Raji (cell line): ENCODE measurements at regions not wholly inside any gene's neighbourhood (a gene's known extent, or its start where the extent isn't known, plus 50 kb on each side); places are given as distances from the start of the nearest gene placed in this dataset.

Experiments used
- POLR2A ChIP-seq: IDR thresholded peaks from 2 replicates; pipeline ENCODE4 v1.6.1; 2011; ENCODE audit warnings: low read depth, low read length, control low read depth; ENCODE audit not compliant: insufficient read depth

DNA sequence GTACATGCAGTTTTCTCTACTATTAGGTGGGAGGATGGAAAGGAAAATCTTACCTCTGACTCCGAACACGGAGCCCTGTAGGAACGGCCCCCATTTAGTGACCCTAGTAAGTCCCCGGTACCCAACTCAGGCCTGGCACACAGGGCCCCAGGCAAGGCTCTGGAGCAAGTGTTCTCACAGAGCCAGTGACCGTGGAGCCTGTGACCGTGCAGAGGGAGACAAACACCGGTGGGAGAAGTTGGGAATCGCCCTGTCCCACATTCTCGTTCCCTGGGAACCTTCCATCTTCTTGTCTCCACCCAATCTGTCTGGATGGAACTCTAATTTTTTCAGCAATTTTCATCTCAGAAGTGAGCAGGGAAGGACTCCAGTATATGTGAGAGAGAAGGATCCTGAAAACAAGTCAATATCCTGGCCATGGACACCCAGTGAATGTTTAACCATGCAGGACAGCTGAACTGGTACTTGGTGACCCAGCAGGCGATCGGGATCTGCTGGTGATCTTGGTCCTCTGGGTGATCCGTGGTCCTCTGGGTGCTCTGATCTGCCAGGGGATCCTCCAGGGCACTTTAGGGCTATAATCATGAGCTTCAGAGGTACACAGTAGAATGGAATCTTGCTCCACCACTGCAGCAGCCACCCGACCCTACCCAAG lies 348.6 kb upstream of the ID2 start:
- no peak for TF ChIP-seq POLR2A

- no peak for TF ChIP-seq POLR2A
These were observed 347.0 kb upstream of the ID2 start for GRCh38 chr2:8334866-8335325.

GRCh38 chr2:8335801-8336200 lies 346.1 kb upstream of the ID2 start:
- no peak for TF ChIP-seq POLR2A

DNA sequence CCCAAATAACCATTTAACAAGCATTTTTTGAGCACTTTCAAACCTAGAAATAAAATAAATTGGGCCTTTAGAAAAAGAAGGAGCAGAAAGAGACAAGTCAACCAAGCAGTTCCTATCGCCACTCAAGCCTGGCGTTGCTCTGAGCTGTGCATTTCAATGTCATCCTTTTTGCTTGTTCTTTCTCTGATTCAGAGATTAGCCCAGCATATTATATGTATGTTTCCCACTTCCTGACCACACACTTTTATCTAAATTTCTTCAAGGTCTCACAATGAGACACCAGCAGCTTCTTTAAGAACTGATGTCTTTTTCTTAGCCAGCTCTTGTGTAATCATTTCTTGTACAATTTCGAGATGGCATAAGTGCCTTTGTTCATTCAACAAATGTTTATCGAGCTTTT lies 344.5 kb upstream of the ID2 start:
- TF ChIP-seq POLR2A: no peak

GRCh38 chr2:8342407-8342806 lies 339.4 kb upstream of the ID2 start:
- TF ChIP-seq POLR2A: no peak

DNA sequence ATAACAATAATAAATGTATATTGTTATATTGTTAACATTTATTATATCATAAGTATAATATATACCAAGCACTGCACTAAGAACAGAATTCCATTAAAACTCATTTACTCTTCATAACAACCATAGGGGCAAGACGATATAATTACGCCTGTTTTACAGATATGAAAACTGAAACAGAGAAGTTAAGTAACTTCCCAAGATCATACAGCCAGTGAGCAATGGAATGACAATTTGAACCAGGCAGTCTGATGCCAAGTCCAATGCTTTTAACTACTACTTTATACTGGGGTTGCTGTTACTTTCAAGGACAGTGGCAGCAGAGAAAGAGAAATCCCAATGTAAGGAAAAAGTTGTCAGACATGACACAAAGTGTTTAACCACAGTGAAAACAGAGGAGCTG lies 338.8 kb upstream of the ID2 start:
- no peak for TF ChIP-seq POLR2A

GRCh38 chr2:8344144-8345097 lies 337.4 kb upstream of the ID2 start:
- no peak for TF ChIP-seq POLR2A

- no peak for TF ChIP-seq POLR2A
These were observed 336.7 kb upstream of the ID2 start for GRCh38 chr2:8345200-8345599.

DNA sequence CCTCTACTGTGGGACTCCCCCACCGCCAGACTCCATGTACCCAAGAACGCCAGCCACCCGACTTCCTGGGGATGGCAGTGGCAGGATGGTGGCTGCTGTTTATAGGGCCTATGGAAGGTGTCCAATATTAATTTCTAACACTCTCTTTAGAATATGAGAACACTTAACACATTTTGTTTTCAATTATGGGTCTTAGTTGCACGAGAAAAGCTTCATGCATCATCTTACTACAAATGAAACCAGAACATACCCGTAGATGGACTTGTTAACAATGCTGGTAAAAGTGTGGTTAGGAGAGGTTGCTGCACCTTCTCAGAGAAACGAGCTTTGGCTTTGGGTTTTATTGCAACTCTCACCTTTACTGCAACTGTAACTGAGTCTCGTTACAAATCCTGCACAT lies 335.6 kb upstream of the ID2 start:
- TF ChIP-seq POLR2A: no peak

DNA sequence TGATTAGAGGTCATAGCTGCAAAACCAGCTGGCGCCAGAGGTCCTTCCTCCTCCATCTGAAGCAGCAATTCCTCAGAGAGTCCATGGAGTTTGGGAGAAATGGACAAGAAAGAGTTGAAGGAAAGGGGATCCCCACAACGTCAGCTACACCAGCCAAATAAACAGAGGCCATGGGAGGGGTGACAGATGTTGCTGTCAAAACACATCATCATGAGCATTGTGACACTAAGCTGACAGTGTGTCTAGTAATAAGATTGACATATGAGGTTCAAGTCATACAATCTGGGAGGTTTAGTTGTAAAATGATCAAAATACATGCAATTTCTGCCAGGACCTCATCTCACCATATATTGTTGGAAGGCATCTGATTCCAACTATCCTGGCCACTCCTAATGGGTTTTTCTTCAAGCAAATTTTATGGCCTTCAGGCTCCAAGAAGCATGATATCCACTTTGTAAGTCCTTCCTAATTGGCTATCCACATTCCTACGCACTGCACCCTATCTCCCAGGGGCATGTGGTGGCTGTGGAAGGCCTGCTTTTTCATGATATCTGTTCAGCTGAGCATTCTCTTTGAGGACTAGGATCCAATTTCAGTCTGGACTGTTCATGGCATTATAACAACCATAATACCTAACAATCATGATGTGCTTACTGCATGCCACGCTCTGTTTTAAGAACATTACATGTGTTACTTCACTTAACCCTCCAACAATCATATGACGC lies 335.0 kb upstream of the ID2 start:
- no peak for TF ChIP-seq POLR2A

- TF ChIP-seq POLR2A: no peak
These were observed 329.6 kb upstream of the ID2 start for GRCh38 chr2:8352296-8352695.

DNA sequence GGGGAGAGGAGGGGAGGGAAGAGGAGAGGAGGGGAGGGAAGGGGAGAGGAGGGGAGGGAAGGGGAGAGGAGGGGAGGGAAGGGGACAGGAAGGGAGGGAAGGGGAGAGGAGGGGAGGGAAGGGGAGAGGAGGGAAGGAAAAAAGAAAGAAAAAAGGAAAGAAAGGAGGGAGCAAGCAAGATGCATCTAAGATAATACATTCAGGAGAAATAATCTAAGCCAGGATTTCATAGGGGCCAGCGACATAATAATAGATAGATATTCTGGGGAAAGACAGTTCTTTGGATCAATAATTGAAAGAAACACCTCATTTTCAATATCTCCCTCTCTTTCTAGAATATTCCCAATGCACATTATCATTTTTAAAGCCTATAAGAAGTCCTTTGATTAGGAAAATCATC lies 328.9 kb upstream of the ID2 start:
- TF ChIP-seq POLR2A: no peak

- TF ChIP-seq POLR2A: no peak
These were observed 326.6 kb upstream of the ID2 start for GRCh38 chr2:8355102-8355859.

- no peak for TF ChIP-seq POLR2A
These were observed 323.9 kb upstream of the ID2 start for GRCh38 chr2:8357738-8358518.

DNA sequence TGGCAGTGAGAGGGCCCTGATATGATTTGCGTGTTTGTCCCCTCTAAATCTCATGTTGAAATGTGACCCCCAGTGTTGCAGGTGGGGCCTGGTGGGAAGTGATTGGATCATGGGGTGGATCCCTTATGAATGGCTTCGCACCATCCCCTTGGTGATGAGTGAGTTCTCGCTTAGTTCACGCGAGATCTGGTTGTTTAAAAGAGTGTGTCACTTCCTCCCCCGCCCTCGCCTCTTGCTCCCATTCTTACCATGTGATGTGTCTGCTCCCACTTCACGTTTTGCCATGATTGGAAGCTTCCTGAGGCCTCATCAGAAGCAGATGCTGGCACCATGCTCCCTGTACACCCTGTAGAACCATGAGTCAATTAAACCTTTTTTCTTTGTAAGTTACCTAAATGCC lies 319.9 kb upstream of the ID2 start:
- no peak for TF ChIP-seq POLR2A

GRCh38 chr2:8363161-8363560 lies 318.7 kb upstream of the ID2 start:
- TF ChIP-seq POLR2A: no peak
